H1 (cell line): ENCODE measurements at regions not wholly inside any gene's neighbourhood (a gene's known extent, or its start where the extent isn't known, plus 50 kb on each side); places are given as distances from the start of the nearest gene placed in this dataset.

Experiments
- CBX5 ChIP-seq: fragments of 300-800, 300-1000 bp; sonication (generic); IDR thresholded peaks from 2 replicates; pipeline ENCODE4 v1.7.1; 2016; ENCODE audit warnings: antibody characterized with exemption, low read length, low read depth
- CHD1 ChIP-seq: IDR thresholded peaks from 2 replicates; pipeline ENCODE4 v1.6.1; 2012; ENCODE audit warnings: low read depth, low read length, improper control_type of control experiment
- CHD7 ChIP-seq: fragments of 300-600 bp; sonication (generic); IDR thresholded peaks from 2 replicates; pipeline ENCODE4 v1.7.1; 2012; ENCODE audit warnings: low read length, moderate library complexity, mild to moderate bottlenecking, inconsistent platforms; ENCODE audit not compliant: insufficient replicate concordance
- GABPA ChIP-seq: IDR thresholded peaks from 2 replicates; pipeline ENCODE4 v1.6.1; 2011; ENCODE audit warnings: mild to moderate bottlenecking, low read length, moderate library complexity, borderline replicate concordance; ENCODE audit not compliant: insufficient read depth
- KDM4A ChIP-seq: IDR thresholded peaks from one replicate; pipeline ENCODE4 v1.7.1; 2012; ENCODE audit warnings: low read depth, mild to moderate bottlenecking, moderate library complexity, low read length, inconsistent platforms; ENCODE audit not compliant: severe bottlenecking
- KDM5A ChIP-seq: fragments of 200-600 bp; IDR thresholded peaks from 2 replicates; pipeline ENCODE4 v1.7.1; 2012; ENCODE audit warnings: mild to moderate bottlenecking, low read length, inconsistent platforms, mixed read lengths
- NRF1 ChIP-seq: IDR thresholded peaks from 2 replicates; pipeline ENCODE4 v1.6.1; 2011; ENCODE audit warnings: mild to moderate bottlenecking, low read depth, low read length, improper control_type of control experiment
- POLR2AphosphoS5 ChIP-seq: IDR thresholded peaks from 2 replicates; pipeline ENCODE4 v1.6.1; 2011; ENCODE audit warnings: low read depth, low read length
- RAD21 ChIP-seq, 2 experiments: IDR thresholded peaks in 1 of 2; conservative IDR thresholded peaks in 1 of 2; 2 replicates each; pipeline ENCODE4 v1.6.1; 2011; ENCODE audit warnings: low read depth in 2 of 2, low read length in 2 of 2, improper control_type of control experiment in 1 of 2, inconsistent platforms in 1 of 2, mild to moderate bottlenecking in 1 of 2, moderate library complexity in 1 of 2
- SP1 ChIP-seq: IDR thresholded peaks from 2 replicates; pipeline ENCODE4 v1.6.1; 2011; ENCODE audit warnings: low read depth, low read length
- SP2 ChIP-seq: IDR thresholded peaks from 2 replicates; pipeline ENCODE4 v1.6.1; 2012; ENCODE audit warnings: mild to moderate bottlenecking, low read length, inconsistent platforms
- TAF7 ChIP-seq: optimal IDR thresholded peaks from 2 replicates; pipeline ENCODE3; 2011; ENCODE audit warnings: low read depth, mild to moderate bottlenecking, inconsistent platforms, low read length, moderate library complexity, borderline replicate concordance

- no peak for TF ChIP-seq CHD7
- no peak for TF ChIP-seq CBX5
- no peak for TF ChIP-seq POLR2AphosphoS5
- TF ChIP-seq NRF1: no peak
- TF ChIP-seq SP1: no peak
- no peak for TF ChIP-seq KDM5A
- TF ChIP-seq RAD21 (IDR thresholded peaks at IDR 0.05 in 1 of 2, conservative IDR thresholded peaks at IDR 0.05 in 1 of 2; ENCODE audit: low read depth in 2 of 2, low read length in 2 of 2): no peak
- no peak for TF ChIP-seq SP2
- TF ChIP-seq GABPA: no peak
- TF ChIP-seq KDM4A: no peak
- no peak for TF ChIP-seq TAF7
- no peak for TF ChIP-seq CHD1
These were observed 172.0 kb upstream of the CADM1 start (continued) for GRCh38 chr11:115676206-115676605.
